Activated CD4-positive, alpha-beta T cell treated with anti-CD3 and anti-CD28 coated beads, Interleukin-2, Interleukin-6, amounts not matched to agents 100 ng/mL and 50 ng/mL, durations not matched to agents 16 hours and 8 hours (primary cell): ENCODE measurements at regions not wholly inside any gene's neighbourhood (a gene's known extent, or its start where the extent isn't known, plus 50 kb on each side); places are given as distances from the start of the nearest gene placed in this dataset.

Source experiments
- DNase-seq: peaks from one replicate; pipeline ENCODE4 v3.0.0-alpha.2; 2020

GRCh38 chr16:9308356-9308801, 216.9 kb downstream of the HAPSTR1 start:
- no peak for DNase-seq

DNA sequence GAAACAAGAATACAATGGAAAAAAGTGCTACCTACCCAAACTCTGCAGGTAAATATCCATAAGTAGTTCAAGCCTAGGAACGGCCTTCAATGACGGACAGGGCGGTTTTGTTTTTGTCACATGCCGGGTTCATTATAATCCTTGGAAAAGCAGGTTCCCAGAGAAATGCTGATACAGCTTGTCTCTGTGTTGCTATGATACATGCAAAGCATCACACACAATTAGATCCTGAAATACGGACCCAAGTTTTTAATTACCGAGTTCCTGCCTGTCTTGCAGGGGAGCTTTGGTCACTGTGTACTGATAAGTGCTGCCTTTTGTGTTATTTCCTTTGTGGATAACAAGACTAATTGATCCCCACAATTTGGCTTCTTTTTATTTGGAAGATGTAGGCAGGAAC, 217.4 kb downstream of the HAPSTR1 start:
- DNase-seq = no peak

DNA sequence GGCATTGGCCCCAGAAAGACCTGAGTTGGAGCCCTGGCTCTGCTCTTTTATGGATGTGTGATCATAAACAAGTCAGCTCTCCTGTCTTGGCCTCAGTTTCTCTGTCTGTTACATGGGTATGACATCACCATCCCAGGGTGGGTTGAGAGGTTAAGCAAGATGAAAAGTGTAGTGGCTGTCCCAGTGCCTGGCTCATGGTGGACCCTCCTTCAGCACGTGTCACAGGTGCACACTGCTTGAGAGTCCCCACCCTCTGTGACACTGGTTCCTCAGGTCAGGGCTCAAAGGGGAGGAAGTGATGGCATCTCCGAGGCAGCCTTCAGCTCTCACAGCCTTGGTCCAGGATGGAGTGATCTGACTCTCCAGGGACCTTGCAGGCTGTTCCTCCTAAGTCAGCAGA, 218.4 kb downstream of the HAPSTR1 start:
- DNase-seq = no peak

DNA sequence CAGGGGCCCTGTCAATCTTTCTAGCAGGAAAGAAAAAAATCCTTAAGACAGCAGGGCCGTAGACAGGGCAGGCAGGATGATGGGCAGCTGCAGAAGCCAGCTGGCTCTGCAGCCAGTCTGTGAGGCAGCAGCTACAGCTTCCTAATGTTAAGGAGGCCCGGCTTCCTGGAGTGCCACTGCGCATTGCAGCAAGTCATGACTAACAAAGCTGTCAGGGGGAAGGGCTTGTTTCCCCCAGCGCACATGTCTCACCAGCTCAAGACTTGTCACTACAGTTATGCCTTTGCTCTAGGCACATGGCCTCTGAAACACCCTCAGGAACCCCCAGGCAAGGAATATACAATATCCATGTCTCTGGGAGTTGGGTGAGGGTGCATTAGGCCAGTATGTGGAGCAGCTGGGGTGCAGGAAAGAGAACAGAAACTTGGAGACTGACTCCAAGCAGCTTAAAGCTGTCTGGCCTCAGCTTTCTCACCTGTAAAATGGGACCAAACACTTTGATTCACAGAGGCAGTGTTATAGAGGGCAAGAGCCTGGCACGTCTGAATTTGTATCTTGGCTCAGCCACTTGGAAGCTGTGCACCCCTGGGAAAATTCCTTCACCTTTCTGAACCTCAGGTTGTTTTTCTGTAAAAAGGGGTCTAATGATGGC, 220.0 kb downstream of the HAPSTR1 start:
- DNase-seq = no peak

GRCh38 chr16:9316008-9316407, 224.6 kb downstream of the HAPSTR1 start:
- no peak for DNase-seq

- DNase-seq = no peak
Observed at GRCh38 chr16:9316615-9317014, 225.2 kb downstream of the HAPSTR1 start.

DNA sequence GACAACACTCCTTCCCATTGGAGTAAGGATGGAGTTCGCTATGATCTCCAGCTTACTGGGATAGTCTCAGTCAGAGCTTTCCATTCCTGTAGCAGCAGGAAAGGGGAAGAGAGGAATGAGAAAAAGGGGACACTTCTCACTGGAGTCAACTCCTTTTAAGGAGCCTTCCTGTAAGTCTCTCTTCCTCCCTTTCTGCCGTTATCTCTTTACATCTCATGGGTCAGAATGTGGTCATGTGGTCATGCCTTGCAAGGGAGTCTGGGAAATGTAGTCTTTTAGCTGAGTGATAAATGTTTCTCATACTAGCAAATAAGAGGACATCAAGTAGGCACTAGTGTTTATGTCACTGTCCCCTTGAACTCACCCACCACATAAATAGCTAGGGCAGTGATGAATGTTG, 227.3 kb downstream of the HAPSTR1 start:
- DNase-seq = no peak

DNA sequence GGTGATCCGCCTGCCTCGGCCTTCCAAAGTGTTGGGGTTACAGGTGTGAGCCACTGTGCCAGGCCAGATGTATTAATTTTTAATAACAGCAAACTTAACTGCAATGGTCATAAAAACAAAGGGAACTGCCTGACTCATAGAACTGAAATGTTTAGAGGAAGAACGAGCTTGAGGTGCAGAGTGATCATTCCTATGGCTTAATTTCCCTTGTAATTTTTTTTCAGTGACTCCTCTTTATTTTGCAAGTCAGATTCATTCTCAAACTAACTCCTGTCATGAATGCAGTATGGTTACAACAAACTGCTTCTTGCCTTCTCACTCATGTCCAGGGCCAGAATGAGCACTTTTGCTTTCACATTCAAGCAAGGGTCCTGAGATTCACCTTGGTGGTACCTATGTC, 231.3 kb downstream of the HAPSTR1 start:
- no peak for DNase-seq

- no peak for DNase-seq
Observed at GRCh38 chr16:9323170-9323569, 231.7 kb downstream of the HAPSTR1 start.

GRCh38 chr16:9327253-9327652, 235.8 kb downstream of the HAPSTR1 start:
- no peak for DNase-seq

- no peak for DNase-seq
Observed at GRCh38 chr16:9328411-9328810, 237.0 kb downstream of the HAPSTR1 start.

DNA sequence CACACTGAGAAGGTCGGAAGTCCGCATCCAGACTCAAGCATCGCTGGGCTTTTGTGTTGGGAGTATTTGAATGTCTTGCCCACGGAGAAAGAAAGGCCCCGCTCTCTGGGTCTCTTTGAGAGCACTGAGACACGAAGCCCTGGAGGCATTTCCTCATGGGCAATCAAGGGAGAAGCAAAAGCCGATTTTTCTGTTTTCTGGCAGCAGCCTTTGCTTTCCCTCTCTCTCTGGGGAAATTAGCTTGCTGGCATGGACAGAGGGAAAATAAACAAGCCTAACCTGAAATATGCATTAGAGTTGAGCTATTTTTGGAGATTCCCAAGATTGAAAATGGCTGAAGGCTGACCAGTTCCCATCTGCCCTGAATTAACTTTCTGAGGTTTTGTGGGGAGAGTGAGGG, 238.7 kb downstream of the HAPSTR1 start:
- no peak for DNase-seq

DNA sequence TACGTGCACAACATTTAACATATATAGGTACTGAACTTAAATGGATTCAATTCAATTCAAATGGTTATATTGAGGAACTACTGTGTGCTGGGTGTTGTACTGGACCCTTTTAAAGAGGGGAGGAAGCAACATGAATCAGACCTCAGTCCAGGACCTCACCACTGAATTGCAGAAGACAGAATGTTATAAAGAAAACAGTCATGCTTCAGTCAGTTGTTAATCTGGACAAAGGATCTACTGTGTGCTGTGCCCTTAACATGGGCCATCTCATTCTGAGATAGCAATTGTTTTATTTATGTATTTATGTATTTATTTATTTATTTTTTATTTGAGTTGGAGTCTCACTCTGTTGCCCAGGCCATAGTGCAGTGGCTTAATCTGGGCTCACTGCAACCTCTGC, 240.1 kb downstream of the HAPSTR1 start:
- no peak for DNase-seq

DNA sequence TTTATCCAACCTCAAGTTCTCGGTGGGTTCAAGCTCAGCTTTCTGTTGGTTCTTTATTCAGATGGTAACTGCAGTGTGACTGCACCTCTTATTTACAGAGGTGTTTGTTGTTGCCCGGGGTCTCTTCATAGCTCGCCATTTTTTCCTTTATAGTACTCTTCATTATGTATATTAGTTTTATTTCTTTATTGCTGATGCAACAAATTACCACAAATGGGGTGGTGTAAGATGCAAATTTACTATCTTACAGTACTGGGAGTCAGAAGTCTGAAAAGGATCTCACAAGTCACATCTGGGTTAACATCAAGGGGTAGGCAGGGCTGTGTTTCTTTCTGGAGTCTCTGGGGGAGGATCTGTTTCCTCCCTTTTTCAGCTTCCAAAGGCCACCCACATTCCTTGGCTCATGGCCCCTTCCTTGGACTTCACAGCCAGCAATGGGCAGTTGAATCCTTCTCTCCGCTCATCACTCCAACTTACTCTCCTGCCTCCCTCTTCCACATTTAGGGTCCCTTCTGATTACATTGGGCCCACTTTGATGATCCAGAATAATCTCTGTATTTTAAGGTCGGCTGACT, 241.2 kb downstream of the HAPSTR1 start:
- no peak for DNase-seq

DNA sequence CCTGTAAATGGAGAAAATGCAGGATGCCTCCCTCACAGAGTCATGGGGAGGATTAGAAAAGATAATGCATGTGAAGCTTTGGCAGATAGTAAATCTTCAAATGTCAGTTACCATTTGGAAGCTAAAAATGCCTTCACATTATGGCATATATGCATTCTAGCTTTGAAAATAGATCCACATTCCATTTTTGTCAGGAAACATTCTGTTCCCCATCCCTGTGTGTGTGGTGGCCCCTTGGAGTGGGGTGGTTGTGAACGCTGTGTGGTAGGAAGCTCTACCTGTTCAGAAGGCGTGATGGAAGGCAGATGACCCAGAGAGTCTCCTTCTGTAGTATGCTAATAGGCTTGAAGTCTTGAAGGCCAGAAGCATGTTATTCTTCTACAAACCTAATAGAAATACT, 242.0 kb downstream of the HAPSTR1 start:
- no peak for DNase-seq

DNA sequence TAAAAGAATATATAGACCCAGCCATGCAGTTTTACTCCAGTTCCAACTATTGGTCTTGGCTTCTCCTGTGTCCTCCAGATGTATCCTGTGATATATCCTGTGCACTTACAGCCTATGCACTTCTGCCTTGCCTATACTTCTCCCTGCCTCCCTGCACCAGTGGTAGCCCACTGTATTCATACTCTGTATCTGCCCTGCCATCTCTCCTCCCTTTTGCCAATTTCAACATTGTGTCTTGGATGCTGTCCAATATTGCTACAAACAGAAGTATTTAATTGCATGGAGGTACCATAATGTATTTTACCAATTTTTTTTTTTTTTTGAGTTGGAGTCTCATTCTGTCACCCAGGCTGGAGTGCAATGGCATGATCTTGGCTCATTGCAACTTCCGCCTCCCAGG, 242.7 kb downstream of the HAPSTR1 start:
- DNase-seq = no peak

DNA sequence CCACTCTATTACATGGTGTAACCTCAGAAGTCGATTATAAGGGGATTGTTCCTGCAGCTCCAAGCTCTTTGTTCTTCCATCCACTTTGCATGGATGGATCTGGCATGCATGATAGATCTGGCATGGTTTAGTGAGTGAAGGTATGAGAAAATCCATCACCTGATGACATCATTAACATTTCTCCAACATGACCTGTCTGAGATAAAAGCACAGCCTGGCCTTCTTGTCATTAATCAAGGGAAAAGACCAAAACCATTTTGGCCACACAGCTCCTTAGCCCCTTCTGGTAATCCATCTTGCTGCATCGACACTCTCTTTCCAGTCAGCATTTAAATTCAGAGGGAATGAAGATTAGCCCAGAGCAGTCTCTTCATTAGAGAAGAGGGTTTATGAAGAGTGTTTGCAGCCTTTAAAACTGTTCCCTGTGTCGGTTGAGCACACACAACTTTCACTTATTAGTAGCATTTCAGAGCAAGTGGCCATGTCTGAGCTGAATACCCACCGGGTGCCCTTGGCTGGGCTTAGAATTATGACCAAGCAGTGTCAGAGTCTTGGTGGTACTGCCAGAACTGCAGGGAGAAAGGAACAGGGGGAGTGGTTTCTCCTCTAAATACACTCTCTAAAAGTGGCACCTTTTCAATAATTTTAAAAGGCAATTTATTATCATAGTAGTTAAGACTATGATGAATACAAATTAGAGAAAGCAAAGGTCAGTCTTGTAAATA, 246.0 kb downstream of the HAPSTR1 start:
- DNase-seq = no peak

- no peak for DNase-seq
Observed at GRCh38 chr16:9338068-9338467, 246.6 kb downstream of the HAPSTR1 start.

DNA sequence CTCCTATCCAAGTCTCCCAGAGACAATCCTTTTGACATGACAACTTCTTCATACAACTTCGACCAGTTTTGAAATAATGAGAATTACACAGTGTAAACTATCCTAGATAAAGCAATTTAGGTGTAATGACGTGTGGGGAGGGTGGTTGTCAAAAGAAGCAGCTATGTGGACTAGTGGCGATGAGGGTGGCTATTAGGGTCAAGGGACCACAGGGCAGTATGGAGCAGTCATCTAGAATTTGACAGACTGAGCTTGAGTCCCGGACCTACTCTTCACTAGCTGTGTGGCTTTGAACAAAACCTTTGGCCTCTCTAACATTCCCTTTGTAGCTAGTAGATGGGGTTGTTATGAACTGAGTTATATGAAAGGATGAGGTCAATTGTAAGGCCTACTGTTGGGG, 247.1 kb downstream of the HAPSTR1 start:
- no peak for DNase-seq

GRCh38 chr16:9340526-9341256, 249.2 kb downstream of the HAPSTR1 start:
- no peak for DNase-seq

DNA sequence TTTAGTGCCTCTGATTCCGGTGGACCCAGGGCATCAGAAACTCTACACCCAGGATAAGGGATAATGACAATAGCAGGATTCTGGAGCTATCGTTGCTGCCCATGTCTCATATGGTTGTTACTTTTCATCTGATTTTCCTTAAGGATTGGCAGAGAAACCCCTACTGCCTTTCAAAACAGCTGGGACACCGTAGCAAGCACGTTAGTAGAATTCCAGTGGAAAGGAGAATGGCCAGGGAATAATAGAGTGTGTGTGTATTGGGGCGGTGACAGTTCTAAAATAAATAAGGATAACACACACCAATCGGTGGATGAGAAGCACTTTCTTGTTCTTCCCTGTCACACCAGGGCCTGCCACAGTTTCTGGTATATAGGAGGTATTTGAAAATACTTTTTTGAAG, 251.8 kb downstream of the HAPSTR1 start:
- no peak for DNase-seq

- DNase-seq = no peak
Observed at GRCh38 chr16:9344508-9344907, 253.1 kb downstream of the HAPSTR1 start.

- DNase-seq = no peak
Observed at GRCh38 chr16:9345046-9345445, 253.6 kb downstream of the HAPSTR1 start.

DNA sequence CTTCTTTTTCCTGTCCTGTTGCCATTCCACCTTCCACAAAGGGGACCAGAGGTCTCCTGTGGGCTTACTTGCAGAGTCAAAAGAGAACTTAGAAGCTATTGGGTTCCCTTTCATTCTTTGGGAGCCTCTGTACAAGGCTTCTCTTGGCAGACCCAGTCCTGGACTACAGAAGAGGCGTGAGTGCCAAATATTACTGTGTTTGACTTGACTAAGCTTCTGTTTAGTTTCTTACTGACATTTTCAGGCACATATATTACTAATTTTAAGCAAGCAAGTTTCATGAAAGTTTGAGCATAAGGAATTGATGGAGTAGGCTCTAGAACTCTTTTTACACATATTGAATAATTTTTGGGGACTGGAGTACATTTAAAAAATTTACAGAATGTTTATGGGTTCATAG, 254.4 kb downstream of the HAPSTR1 start:
- no peak for DNase-seq
